ENCODE measurements at regions not wholly inside any gene's neighbourhood (a gene's known extent, or its start where the extent isn't known, plus 50 kb on each side); places are given as distances from the start of the nearest gene placed in this dataset.

DNA sequence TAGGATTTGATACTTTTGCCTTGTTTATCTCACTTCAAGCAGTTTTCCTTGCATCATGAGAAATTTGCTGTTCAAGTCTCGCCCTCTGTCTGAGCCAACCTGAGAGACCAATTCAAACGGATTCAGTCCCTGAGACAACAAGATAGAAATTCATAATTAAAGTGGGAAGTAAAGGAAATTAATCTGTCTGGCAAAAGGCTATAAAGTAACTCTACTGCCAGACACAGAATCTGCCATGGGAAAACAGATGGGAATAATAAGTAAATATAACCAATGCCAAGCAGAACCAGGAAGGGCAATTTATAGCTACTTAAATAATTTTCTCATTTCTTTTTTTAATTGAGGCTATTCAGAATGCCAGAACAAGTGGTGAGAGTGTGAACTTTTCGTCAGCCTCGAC is 239.6 kb downstream of the TFAP2C start:
- TF ChIP-seq CTCF (conservative IDR thresholded peaks at IDR 0.05; ENCODE audit: low read depth, low read length), result no peak
- TF ChIP-seq EZH2 (IDR thresholded peaks at IDR 0.05; ENCODE audit: low read length, unreplicated experiment), result no peak

All from PC-3 (cell line).